HPDE6-E6E7 (cell line): ENCODE measurements at regions not wholly inside any gene's neighbourhood (a gene's known extent, or its start where the extent isn't known, plus 50 kb on each side); places are given as distances from the start of the nearest gene placed in this dataset.

Source experiments
- DNase-seq: peaks from one replicate; pipeline ENCODE4 v3.0.0; 2011; ENCODE audit warnings: missing footprints; ENCODE audit errors: extremely low spot score

- no peak for DNase-seq
These were observed 71.7 kb upstream of the CPNE8 start for GRCh38 chr12:38977132-38977531.

GRCh38 chr12:38969706-38970105, 64.3 kb upstream of the CPNE8 start:
- no peak for DNase-seq

- no peak for DNase-seq
These were observed 56.3 kb upstream of the CPNE8 start for GRCh38 chr12:38961683-38962082.

- no peak for DNase-seq
These were observed 55.6 kb upstream of the CPNE8 start for GRCh38 chr12:38961012-38961411.

GRCh38 chr12:38956337-38956736, 50.9 kb upstream of the CPNE8 start:
- peak; percentile 10 for DNase-seq
